T-helper 1 cell (primary cell): ENCODE measurements at regions not wholly inside any gene's neighbourhood (a gene's known extent, or its start where the extent isn't known, plus 50 kb on each side); places are given as distances from the start of the nearest gene placed in this dataset.
"Not testable (repeated sequence)": the region's sequence is repeated elsewhere in the genome, so short reads cannot be mapped to it uniquely, and the experiment has no call there.

Experiments
- DNase-seq, 5 donors: peaks; one replicate each; pipeline ENCODE4 v3.0.0-alpha.2; 2012 to 2020

GRCh38 chr1:232379063-232379434 is 250.9 kb downstream of the SIPA1L2 start:
- no peak for DNase-seq

GRCh38 chr1:232378266-232379062 is 251.5 kb downstream of the SIPA1L2 start:
- no peak for DNase-seq

- DNase-seq, result no peak
These were observed 252.5 kb downstream of the SIPA1L2 start for GRCh38 chr1:232377494-232377770.

GRCh38 chr1:232376632-232377493 is 253.1 kb downstream of the SIPA1L2 start:
- no peak for DNase-seq

- no peak for DNase-seq
These were observed 257.0 kb downstream of the SIPA1L2 start for GRCh38 chr1:232372841-232373440.

- DNase-seq, result no peak
These were observed 257.5 kb downstream of the SIPA1L2 start for GRCh38 chr1:232372431-232372830.

GRCh38 chr1:232369451-232370296 is 260.3 kb downstream of the SIPA1L2 start:
- DNase-seq, result no peak

- DNase-seq, result no peak
These were observed 261.1 kb downstream of the SIPA1L2 start for GRCh38 chr1:232368821-232369321.

GRCh38 chr1:232367293-232367692 is 262.6 kb downstream of the SIPA1L2 start:
- no peak for DNase-seq

GRCh38 chr1:232364654-232365382 is 265.1 kb downstream of the SIPA1L2 start:
- no peak for DNase-seq

GRCh38 chr1:232363008-232363407 is 266.9 kb downstream of the SIPA1L2 start:
- no peak for DNase-seq

GRCh38 chr1:232357416-232357815 is 272.5 kb downstream of the SIPA1L2 start:
- no peak for DNase-seq

- no peak for DNase-seq
These were observed 274.5 kb downstream of the SIPA1L2 start for GRCh38 chr1:232355162-232356006.

- DNase-seq, result no peak
These were observed 276.9 kb downstream of the SIPA1L2 start for GRCh38 chr1:232353001-232353400.

GRCh38 chr1:232352366-232352765 is 277.6 kb downstream of the SIPA1L2 start:
- DNase-seq, result no peak

GRCh38 chr1:232351335-232351734 is 278.6 kb downstream of the SIPA1L2 start:
- DNase-seq, result no peak

- DNase-seq, result no peak
These were observed 283.1 kb downstream of the SIPA1L2 start for GRCh38 chr1:232346844-232347243.

GRCh38 chr1:232344791-232345399 is 285.0 kb downstream of the SIPA1L2 start:
- DNase-seq, result no peak

GRCh38 chr1:232344186-232344585 is 285.7 kb downstream of the SIPA1L2 start:
- DNase-seq, result not testable (repeated sequence)

GRCh38 chr1:232340446-232340845 is 289.5 kb downstream of the SIPA1L2 start:
- DNase-seq, result no peak
